ENCODE measurements at regions not wholly inside any gene's neighbourhood (a gene's known extent, or its start where the extent isn't known, plus 50 kb on each side); places are given as distances from the start of the nearest gene placed in this dataset.

GRCh38 chr6:20021795-20022194, 184.6 kb downstream of the ID4 start:
- TF ChIP-seq, protein P1, sequence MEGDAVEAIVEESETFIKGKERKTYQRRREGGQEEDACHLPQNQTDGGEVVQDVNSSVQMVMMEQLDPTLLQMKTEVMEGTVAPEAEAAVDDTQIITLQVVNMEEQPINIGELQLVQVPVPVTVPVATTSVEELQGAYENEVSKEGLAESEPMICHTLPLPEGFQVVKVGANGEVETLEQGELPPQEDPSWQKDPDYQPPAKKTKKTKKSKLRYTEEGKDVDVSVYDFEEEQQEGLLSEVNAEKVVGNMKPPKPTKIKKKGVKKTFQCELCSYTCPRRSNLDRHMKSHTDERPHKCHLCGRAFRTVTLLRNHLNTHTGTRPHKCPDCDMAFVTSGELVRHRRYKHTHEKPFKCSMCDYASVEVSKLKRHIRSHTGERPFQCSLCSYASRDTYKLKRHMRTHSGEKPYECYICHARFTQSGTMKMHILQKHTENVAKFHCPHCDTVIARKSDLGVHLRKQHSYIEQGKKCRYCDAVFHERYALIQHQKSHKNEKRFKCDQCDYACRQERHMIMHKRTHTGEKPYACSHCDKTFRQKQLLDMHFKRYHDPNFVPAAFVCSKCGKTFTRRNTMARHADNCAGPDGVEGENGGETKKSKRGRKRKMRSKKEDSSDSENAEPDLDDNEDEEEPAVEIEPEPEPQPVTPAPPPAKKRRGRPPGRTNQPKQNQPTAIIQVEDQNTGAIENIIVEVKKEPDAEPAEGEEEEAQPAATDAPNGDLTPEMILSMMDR (conservative IDR thresholded peaks at IDR 0.05; ENCODE audit: low read length) = no peak
- no peak for TF ChIP-seq EZH2phosphoT487 (IDR thresholded peaks at IDR 0.05; ENCODE audit: borderline replicate concordance)
